Activated CD8-positive, alpha-beta memory T cell treated with anti-CD3 and anti-CD28 coated beads, Interleukin-2, amount 10 ng/mL, durations not matched to agents 7 days and 5 days (primary cell): ENCODE measurements at regions not wholly inside any gene's neighbourhood (a gene's known extent, or its start where the extent isn't known, plus 50 kb on each side); places are given as distances from the start of the nearest gene placed in this dataset.

Source experiments
- ATAC-seq: fragments of 150-1000 bp; cut with Tn5 transposase; one replicate; pipeline ENCODE4 v1.10.0; 2021; ENCODE audit warnings: moderate library complexity
- CTCF ChIA-PET: fragments of 350-600 bp; sonication (Branson Sonifier 250); formaldehyde crosslinking; loops from one replicate; lab custom pipeline; 2021; ENCODE audit warnings: antibody characterized with exemption; lab: Charles Lee
- DNase-seq: peaks from one replicate; pipeline ENCODE4 v3.0.0-alpha.2; 2020
- H3K27ac Mint-ChIP-seq: one replicate; pipeline ENCODE4 v1.8.0; 2021; ENCODE audit warnings: mild to moderate bottlenecking, mixed read lengths
- H3K27me3 Mint-ChIP-seq: one replicate; pipeline ENCODE4 v1.8.0; 2021; ENCODE audit warnings: mixed read lengths
- H3K36me3 Mint-ChIP-seq: one replicate; pipeline ENCODE4 v1.8.0; 2021; ENCODE audit warnings: mild to moderate bottlenecking, mixed read lengths
- H3K4me1 Mint-ChIP-seq: one replicate; pipeline ENCODE4 v1.8.0; 2021; ENCODE audit warnings: mixed read lengths
- H3K4me3 Mint-ChIP-seq: one replicate; pipeline ENCODE4 v1.8.0; 2021; ENCODE audit warnings: mild to moderate bottlenecking, moderate library complexity, mixed read lengths
- H3K9me3 Mint-ChIP-seq: one replicate; pipeline ENCODE4 v1.8.0; 2022; ENCODE audit warnings: low read depth, mixed read lengths

DNA sequence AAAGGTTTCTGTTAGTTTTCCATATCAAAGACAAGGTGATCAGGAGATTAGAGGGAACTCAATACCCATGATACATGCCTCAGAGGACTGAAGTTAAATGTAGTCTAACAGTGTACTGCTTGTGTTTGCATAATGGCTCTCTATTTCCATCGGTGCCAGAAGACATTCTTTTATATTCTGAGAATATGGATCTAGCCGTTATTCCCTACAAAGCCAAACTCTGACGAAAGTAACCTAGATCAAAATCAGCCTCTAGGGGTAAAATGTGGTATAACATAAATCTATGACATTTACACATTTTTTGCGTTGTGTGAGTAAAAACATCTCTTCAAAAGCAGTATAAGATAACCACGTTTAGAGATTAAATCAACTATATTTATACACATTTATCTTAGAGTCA, 2232.7 kb downstream of the PCDH9 start:
- Mint-ChIP-seq H3K4me3 (no peak overlapping the region), H3K27ac (no peak overlapping the region), H3K9me3 (peaks cover 7% of the 10 kb centered on the region), H3K27me3 (no peaks in the 10 kb centered on the region), H3K4me1 (no peaks in the 10 kb centered on the region), H3K36me3 (no peaks in the 10 kb centered on the region)
- DNase-seq (no peak), ATAC-seq (no peak)
- CTCF ChIA-PET = no interaction called here

GRCh38 chr13:64993514-64994164, 2236.5 kb downstream of the PCDH9 start:
- peaks cover 9% of the 10 kb centered on the region for H3K9me3 Mint-ChIP-seq
- CTCF ChIA-PET = no interaction called here
- H3K36me3 Mint-ChIP-seq = no peaks in the 10 kb centered on the region
- no peak for ATAC-seq
- DNase-seq = no peak
- H3K4me3 Mint-ChIP-seq = no peak overlapping the region
- no peaks in the 10 kb centered on the region for H3K27me3 Mint-ChIP-seq
- H3K27ac Mint-ChIP-seq = no peak overlapping the region
- no peaks in the 10 kb centered on the region for H3K4me1 Mint-ChIP-seq

DNA sequence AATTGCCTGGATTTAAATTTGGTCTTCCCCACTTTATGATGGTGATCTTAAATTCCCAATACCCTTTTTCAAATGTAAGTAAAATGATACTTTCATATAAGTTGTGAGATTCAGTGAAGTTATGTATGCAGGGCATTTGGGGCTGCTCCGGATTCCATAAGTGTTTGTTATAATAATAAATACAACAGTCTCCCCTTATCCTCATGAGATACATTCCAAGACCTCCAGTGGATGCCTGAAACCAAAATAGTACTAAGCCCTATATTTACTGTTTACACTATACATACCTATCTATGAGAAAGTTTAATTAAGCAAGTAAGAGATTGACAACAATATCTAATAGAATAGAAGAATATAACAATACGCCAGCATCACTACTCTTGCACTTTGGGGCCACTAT, 2237.8 kb downstream of the PCDH9 start:
- Mint-ChIP-seq H3K4me1 (no peaks in the 10 kb centered on the region), H3K9me3 (peaks cover 9% of the 10 kb centered on the region)

DNA sequence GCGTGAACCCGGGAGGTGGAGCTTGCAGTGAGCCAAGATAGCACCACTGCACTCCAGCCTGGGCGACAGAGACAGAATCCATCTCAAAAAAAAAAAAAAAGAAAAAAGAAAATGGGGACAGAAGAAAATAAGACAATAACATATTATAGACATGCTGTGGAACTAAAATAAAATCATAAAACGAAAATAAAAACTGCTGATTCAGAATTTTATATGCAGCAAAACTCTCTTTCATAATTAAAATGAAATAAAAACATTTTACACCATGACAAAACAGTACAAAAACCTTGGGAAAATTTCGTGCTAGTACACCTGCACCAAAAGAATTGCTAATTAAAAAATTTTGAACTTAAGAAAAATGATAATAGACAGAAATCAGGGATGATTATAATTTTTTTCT, 2245.1 kb downstream of the PCDH9 start:
- no peak for ATAC-seq
- H3K27ac Mint-ChIP-seq = no peak overlapping the region
- H3K4me3 Mint-ChIP-seq = no peak overlapping the region
- no peaks in the 10 kb centered on the region for H3K27me3 Mint-ChIP-seq
- H3K36me3 Mint-ChIP-seq = no peaks in the 10 kb centered on the region
- H3K9me3 Mint-ChIP-seq = peaks cover 10% of the 10 kb centered on the region
- no peak for DNase-seq
- no peaks in the 10 kb centered on the region for H3K4me1 Mint-ChIP-seq
- CTCF ChIA-PET = no interaction called here

More for the DNA sequence above, 2237.8 kb downstream of the PCDH9 start:
- DNase-seq (no peak), ATAC-seq (no peak)
- Mint-ChIP-seq H3K4me3 (no peak overlapping the region), H3K27ac (no peak overlapping the region), H3K36me3 (no peaks in the 10 kb centered on the region), H3K27me3 (no peaks in the 10 kb centered on the region)
- CTCF ChIA-PET = no interaction called here

- no peaks in the 10 kb centered on the region for H3K4me1 Mint-ChIP-seq
- peaks cover 14% of the 10 kb centered on the region for H3K9me3 Mint-ChIP-seq
- CTCF ChIA-PET = no interaction called here
- ATAC-seq (no peak), DNase-seq (no peak)
- H3K4me3 Mint-ChIP-seq = no peak overlapping the region
- no peaks in the 10 kb centered on the region for H3K27me3 Mint-ChIP-seq
- H3K36me3 Mint-ChIP-seq = no peaks in the 10 kb centered on the region
- H3K27ac Mint-ChIP-seq = no peak overlapping the region
Observed at GRCh38 chr13:64962404-64962803, 2267.7 kb downstream of the PCDH9 start.

GRCh38 chr13:64959276-64959675, 2270.9 kb downstream of the PCDH9 start:
- CTCF ChIA-PET = no interaction called here
- no peaks in the 10 kb centered on the region for H3K4me1 Mint-ChIP-seq
- no peaks in the 10 kb centered on the region for H3K36me3 Mint-ChIP-seq
- no peaks in the 10 kb centered on the region for H3K27me3 Mint-ChIP-seq
- peaks cover 17% of the 10 kb centered on the region for H3K9me3 Mint-ChIP-seq
- DNase-seq (no peak), ATAC-seq (no peak)
- H3K4me3 Mint-ChIP-seq = no peak overlapping the region
- H3K27ac Mint-ChIP-seq = no peak overlapping the region

- H3K27me3 Mint-ChIP-seq = no peaks in the 10 kb centered on the region
- H3K4me3 Mint-ChIP-seq = no peak overlapping the region
- peaks cover 18% of the 10 kb centered on the region for H3K9me3 Mint-ChIP-seq
- CTCF ChIA-PET = no interaction called here
- DNase-seq (no peak), ATAC-seq (no peak)
- no peak overlapping the region for H3K27ac Mint-ChIP-seq
- no peaks in the 10 kb centered on the region for H3K36me3 Mint-ChIP-seq
- H3K4me1 Mint-ChIP-seq = no peaks in the 10 kb centered on the region
Observed at GRCh38 chr13:64958106-64958505, 2272.0 kb downstream of the PCDH9 start.

- Mint-ChIP-seq H3K36me3 (no peaks in the 10 kb centered on the region), H3K9me3 (peaks cover 2% of the 10 kb centered on the region), H3K27me3 (no peaks in the 10 kb centered on the region), H3K4me1 (no peaks in the 10 kb centered on the region), H3K27ac (no peak overlapping the region), H3K4me3 (no peak overlapping the region)
- ATAC-seq = no peak
- no peak for DNase-seq
- CTCF ChIA-PET = no interaction called here
Observed at GRCh38 chr13:64938660-64939059, 2291.5 kb downstream of the PCDH9 start.

- Mint-ChIP-seq H3K36me3 (no peaks in the 10 kb centered on the region), H3K27me3 (no peaks in the 10 kb centered on the region), H3K4me1 (no peaks in the 10 kb centered on the region), H3K9me3 (peaks cover 2% of the 10 kb centered on the region), H3K4me3 (no peak overlapping the region), H3K27ac (no peak overlapping the region)
- ATAC-seq (no peak), DNase-seq (no peak)
- CTCF ChIA-PET = no interaction called here
Observed at GRCh38 chr13:64937302-64937701, 2292.8 kb downstream of the PCDH9 start.

GRCh38 chr13:64936879-64937278, 2293.3 kb downstream of the PCDH9 start:
- no peaks in the 10 kb centered on the region for H3K27me3 Mint-ChIP-seq
- H3K36me3 Mint-ChIP-seq = no peaks in the 10 kb centered on the region
- H3K27ac Mint-ChIP-seq = no peak overlapping the region

GRCh38 chr13:64935441-64935840, 2294.7 kb downstream of the PCDH9 start:
- no peak for ATAC-seq
- DNase-seq = no peak
- CTCF ChIA-PET = no interaction called here
- no peaks in the 10 kb centered on the region for H3K4me1 Mint-ChIP-seq
- H3K4me3 Mint-ChIP-seq = no peak overlapping the region
- H3K27me3 Mint-ChIP-seq = no peaks in the 10 kb centered on the region
- H3K36me3 Mint-ChIP-seq = no peaks in the 10 kb centered on the region
- no peak overlapping the region for H3K27ac Mint-ChIP-seq
- peaks cover 2% of the 10 kb centered on the region for H3K9me3 Mint-ChIP-seq

More at GRCh38 chr13:64936879-64937278, 2293.3 kb downstream of the PCDH9 start:
- Mint-ChIP-seq H3K4me1 (no peaks in the 10 kb centered on the region), H3K9me3 (peaks cover 2% of the 10 kb centered on the region), H3K4me3 (no peak overlapping the region)
- ATAC-seq (no peak), DNase-seq (no peak)
- CTCF ChIA-PET = no interaction called here

- no peaks in the 10 kb centered on the region for H3K4me1 Mint-ChIP-seq
- no peak for DNase-seq
- no peak for ATAC-seq
- peaks cover 2% of the 10 kb centered on the region for H3K9me3 Mint-ChIP-seq
- no peaks in the 10 kb centered on the region for H3K36me3 Mint-ChIP-seq
- H3K27ac Mint-ChIP-seq = no peak overlapping the region
- H3K27me3 Mint-ChIP-seq = no peaks in the 10 kb centered on the region
- H3K4me3 Mint-ChIP-seq = no peak overlapping the region
- CTCF ChIA-PET = no interaction called here
Observed at GRCh38 chr13:64934569-64935362, 2295.4 kb downstream of the PCDH9 start.

GRCh38 chr13:64930636-64931035, 2299.5 kb downstream of the PCDH9 start:
- Mint-ChIP-seq H3K27ac (no peak overlapping the region), H3K27me3 (no peaks in the 10 kb centered on the region), H3K9me3 (peaks cover 2% of the 10 kb centered on the region), H3K4me1 (no peaks in the 10 kb centered on the region), H3K4me3 (no peak overlapping the region), H3K36me3 (no peaks in the 10 kb centered on the region)
- ATAC-seq = no peak
- CTCF ChIA-PET = no interaction called here
- no peak for DNase-seq
